Dermis microvascular lymphatic vessel endothelial cell (primary cell): ENCODE measurements at regions not wholly inside any gene's neighbourhood (a gene's known extent, or its start where the extent isn't known, plus 50 kb on each side); places are given as distances from the start of the nearest gene placed in this dataset.
A peak's percentile ranks its signal among the peaks of the same experiment; 100 is the strongest.

Experiments
- DNase-seq, 2 donors: peaks; one replicate each; pipeline versions ENCODE4 v3.0.0 to v3.0.0-alpha.2; 2010; ENCODE audit warnings: low read depth in 2 of 2

- no peak for DNase-seq
Observed at GRCh38 chr2:160869411-160869810, 290.8 kb upstream of the TANK start.

- no peak for DNase-seq
Observed at GRCh38 chr2:160870729-160871465, 289.3 kb upstream of the TANK start.

- DNase-seq = no peak
Observed at GRCh38 chr2:160871953-160872352, 288.3 kb upstream of the TANK start.

GRCh38 chr2:160876029-160876428 is 284.2 kb upstream of the TANK start:
- DNase-seq = no peak

GRCh38 chr2:160876765-160877164 is 283.5 kb upstream of the TANK start:
- no peak for DNase-seq

- DNase-seq = no peak
Observed at GRCh38 chr2:160878618-160879017, 281.6 kb upstream of the TANK start.

- no peak for DNase-seq
Observed at GRCh38 chr2:160882906-160883305, 277.3 kb upstream of the TANK start.

- no peak for DNase-seq
Observed at GRCh38 chr2:160884056-160884455, 276.2 kb upstream of the TANK start.

GRCh38 chr2:160889439-160890170 is 270.6 kb upstream of the TANK start:
- DNase-seq = no peak

- no peak for DNase-seq
Observed at GRCh38 chr2:160890667-160891352, 269.4 kb upstream of the TANK start.

GRCh38 chr2:160891353-160891740 is 268.9 kb upstream of the TANK start:
- DNase-seq = no peak

- no peak for DNase-seq
Observed at GRCh38 chr2:160892204-160892603, 268.0 kb upstream of the TANK start.

- DNase-seq = no peak
Observed at GRCh38 chr2:160893581-160893980, 266.6 kb upstream of the TANK start.

GRCh38 chr2:160898581-160899307 is 261.5 kb upstream of the TANK start:
- no peak for DNase-seq

- DNase-seq = no peak
Observed at GRCh38 chr2:160901613-160902012, 258.6 kb upstream of the TANK start.

GRCh38 chr2:160905862-160906261 is 254.4 kb upstream of the TANK start:
- peak in 1 of 2 donors; percentile 30 for DNase-seq

GRCh38 chr2:160906878-160907277 is 253.3 kb upstream of the TANK start:
- peak in 1 of 2 donors; percentile 19 for DNase-seq

- no peak for DNase-seq
Observed at GRCh38 chr2:160907738-160908137, 252.5 kb upstream of the TANK start.

GRCh38 chr2:160908157-160908556 is 252.1 kb upstream of the TANK start:
- DNase-seq = no peak

GRCh38 chr2:160909781-160910242 is 250.4 kb upstream of the TANK start:
- DNase-seq = no peak

- peak; percentile 54 to 67 for DNase-seq
Observed at GRCh38 chr2:160910681-160911080, 249.5 kb upstream of the TANK start.

GRCh38 chr2:160911258-160911657 is 249.0 kb upstream of the TANK start:
- peak in 1 of 2 donors; percentile 58 for DNase-seq
